ENCODE measurements at regions not wholly inside any gene's neighbourhood (a gene's known extent, or its start where the extent isn't known, plus 50 kb on each side); places are given as distances from the start of the nearest gene placed in this dataset.
"Not testable (repeated sequence)": the region's sequence is repeated elsewhere in the genome, so short reads cannot be mapped to it uniquely, and the experiment has no call there.

- Histone ChIP-seq H3K9me3 (ENCODE audit: control insufficient read depth in 2 of 2, insufficient read depth in 1 of 2, low read length in 1 of 2) (no peaks in the 10 kb centered on the region), H3K36me3 (ENCODE audit: control insufficient read depth in 2 of 2, insufficient read depth in 2 of 2, low read length in 1 of 2) (no peaks in the 10 kb centered on the region), H3K4me3 (ENCODE audit: low read length in 2 of 2) (no peak overlapping the region), H3K27ac (ENCODE audit: low read depth in 1 of 2, low read length in 1 of 2) (no peak overlapping the region), H3K4me1 (ENCODE audit: control insufficient read depth in 2 of 2, insufficient read depth in 2 of 2, low read length in 2 of 2) (no peaks in the 10 kb centered on the region), H3K27me3 (ENCODE audit: control insufficient read depth in 2 of 2, insufficient read depth in 1 of 2, low read length in 1 of 2) (no peaks in the 10 kb centered on the region)
- no peak for DNase-seq (ENCODE audit: low read depth in 6 of 9, low spot score in 9 of 9)
- 85% methylated on average over 9 of the region's 9 CpGs for WGBS
These were observed 168.7 kb upstream of the MSX2 start for GRCh38 chr5:174555726-174556125.

GRCh38 chr5:174556756-174557155, 167.6 kb upstream of the MSX2 start:
- H3K36me3 ChIP-seq (ENCODE audit: control insufficient read depth in 2 of 2, insufficient read depth in 2 of 2, low read length in 1 of 2): no peaks in the 10 kb centered on the region
- no peak for DNase-seq (ENCODE audit: low read depth in 6 of 9, low spot score in 9 of 9)
- WGBS: 92% methylated on average over 3 of the region's 3 CpGs
- H3K4me3 ChIP-seq (ENCODE audit: low read length in 2 of 2): no peak overlapping the region
- H3K27ac ChIP-seq (ENCODE audit: low read depth in 1 of 2, low read length in 1 of 2): no peak overlapping the region
- no peaks in the 10 kb centered on the region for H3K4me1 ChIP-seq (ENCODE audit: control insufficient read depth in 2 of 2, insufficient read depth in 2 of 2, low read length in 2 of 2)
- H3K9me3 ChIP-seq (ENCODE audit: control insufficient read depth in 2 of 2, insufficient read depth in 1 of 2, low read length in 1 of 2): no peaks in the 10 kb centered on the region
- H3K27me3 ChIP-seq (ENCODE audit: control insufficient read depth in 2 of 2, insufficient read depth in 1 of 2, low read length in 1 of 2): no peaks in the 10 kb centered on the region

- Histone ChIP-seq H3K4me3 (ENCODE audit: low read length in 2 of 2) (no peak overlapping the region), H3K27me3 (ENCODE audit: control insufficient read depth in 2 of 2, insufficient read depth in 1 of 2, low read length in 1 of 2) (no peaks in the 10 kb centered on the region), H3K27ac (ENCODE audit: low read depth in 1 of 2, low read length in 1 of 2) (no peak overlapping the region), H3K4me1 (ENCODE audit: control insufficient read depth in 2 of 2, insufficient read depth in 2 of 2, low read length in 2 of 2) (no peaks in the 10 kb centered on the region), H3K36me3 (ENCODE audit: control insufficient read depth in 2 of 2, insufficient read depth in 2 of 2, low read length in 1 of 2) (no peaks in the 10 kb centered on the region), H3K9me3 (ENCODE audit: control insufficient read depth in 2 of 2, insufficient read depth in 1 of 2, low read length in 1 of 2) (no peaks in the 10 kb centered on the region)
- no peak for DNase-seq (ENCODE audit: low read depth in 6 of 9, low spot score in 9 of 9)
- 90% methylated on average over 1 of the region's 1 CpG for WGBS
These were observed 166.2 kb upstream of the MSX2 start for GRCh38 chr5:174558190-174558589.

- Histone ChIP-seq H3K27me3 (ENCODE audit: control insufficient read depth in 2 of 2, insufficient read depth in 1 of 2, low read length in 1 of 2) (no peaks in the 10 kb centered on the region), H3K4me3 (ENCODE audit: low read length in 2 of 2) (no peak overlapping the region), H3K4me1 (ENCODE audit: control insufficient read depth in 2 of 2, insufficient read depth in 2 of 2, low read length in 2 of 2) (no peaks in the 10 kb centered on the region), H3K9me3 (ENCODE audit: control insufficient read depth in 2 of 2, insufficient read depth in 1 of 2, low read length in 1 of 2) (no peaks in the 10 kb centered on the region), H3K27ac (ENCODE audit: low read depth in 1 of 2, low read length in 1 of 2) (no peak overlapping the region), H3K36me3 (ENCODE audit: control insufficient read depth in 2 of 2, insufficient read depth in 2 of 2, low read length in 1 of 2) (no peaks in the 10 kb centered on the region)
- DNase-seq (ENCODE audit: low read depth in 6 of 9, low spot score in 9 of 9): no peak
- WGBS: 75% methylated on average over 3 of the region's 3 CpGs
These were observed 165.2 kb upstream of the MSX2 start for GRCh38 chr5:174559141-174559540.

- Histone ChIP-seq H3K27me3 (ENCODE audit: control insufficient read depth in 2 of 2, insufficient read depth in 1 of 2, low read length in 1 of 2) (no peaks in the 10 kb centered on the region), H3K36me3 (ENCODE audit: control insufficient read depth in 2 of 2, insufficient read depth in 2 of 2, low read length in 1 of 2) (no peaks in the 10 kb centered on the region), H3K4me3 (ENCODE audit: low read length in 2 of 2) (no peak overlapping the region), H3K27ac (ENCODE audit: low read depth in 1 of 2, low read length in 1 of 2) (no peak overlapping the region), H3K4me1 (ENCODE audit: control insufficient read depth in 2 of 2, insufficient read depth in 2 of 2, low read length in 2 of 2) (no peaks in the 10 kb centered on the region), H3K9me3 (ENCODE audit: control insufficient read depth in 2 of 2, insufficient read depth in 1 of 2, low read length in 1 of 2) (no peaks in the 10 kb centered on the region)
- DNase-seq (ENCODE audit: low read depth in 6 of 9, low spot score in 9 of 9): no peak
- 83% methylated on average over 5 of the region's 5 CpGs for WGBS
These were observed 164.8 kb upstream of the MSX2 start for GRCh38 chr5:174559566-174560090.

- no peaks in the 10 kb centered on the region for H3K9me3 ChIP-seq (ENCODE audit: control insufficient read depth in 2 of 2, insufficient read depth in 1 of 2, low read length in 1 of 2)
- H3K27ac ChIP-seq (ENCODE audit: low read depth in 1 of 2, low read length in 1 of 2): no peak overlapping the region
- no peaks in the 10 kb centered on the region for H3K36me3 ChIP-seq (ENCODE audit: control insufficient read depth in 2 of 2, insufficient read depth in 2 of 2, low read length in 1 of 2)
- no peak overlapping the region for H3K4me3 ChIP-seq (ENCODE audit: low read length in 2 of 2)
- no peaks in the 10 kb centered on the region for H3K27me3 ChIP-seq (ENCODE audit: control insufficient read depth in 2 of 2, insufficient read depth in 1 of 2, low read length in 1 of 2)
- 93% methylated on average over 3 of the region's 3 CpGs for WGBS
- H3K4me1 ChIP-seq (ENCODE audit: control insufficient read depth in 2 of 2, insufficient read depth in 2 of 2, low read length in 2 of 2): no peaks in the 10 kb centered on the region
- DNase-seq (ENCODE audit: low read depth in 6 of 9, low spot score in 9 of 9): no peak
These were observed 163.5 kb upstream of the MSX2 start for GRCh38 chr5:174560861-174561260.

GRCh38 chr5:174563040-174563439, 161.3 kb upstream of the MSX2 start:
- not testable (repeated sequence) for DNase-seq (ENCODE audit: low read depth in 6 of 9, low spot score in 9 of 9); H3K9me3 ChIP-seq (ENCODE audit: control insufficient read depth in 2 of 2, insufficient read depth in 1 of 2, low read length in 1 of 2); H3K27ac ChIP-seq (ENCODE audit: low read depth in 1 of 2, low read length in 1 of 2); H3K27me3 ChIP-seq (ENCODE audit: control insufficient read depth in 2 of 2, insufficient read depth in 1 of 2, low read length in 1 of 2); H3K36me3 ChIP-seq (ENCODE audit: control insufficient read depth in 2 of 2, insufficient read depth in 2 of 2, low read length in 1 of 2); H3K4me3 ChIP-seq (ENCODE audit: low read length in 2 of 2); H3K4me1 ChIP-seq (ENCODE audit: control insufficient read depth in 2 of 2, insufficient read depth in 2 of 2, low read length in 2 of 2)
- WGBS: 91% methylated on average over 6 of the region's 6 CpGs

- 64% methylated on average over 9 of the region's 9 CpGs for WGBS
- no peak for DNase-seq (ENCODE audit: low read depth in 6 of 9, low spot score in 9 of 9)
- Histone ChIP-seq H3K9me3 (ENCODE audit: control insufficient read depth in 2 of 2, insufficient read depth in 1 of 2, low read length in 1 of 2) (no peaks in the 10 kb centered on the region), H3K27me3 (ENCODE audit: control insufficient read depth in 2 of 2, insufficient read depth in 1 of 2, low read length in 1 of 2) (no peaks in the 10 kb centered on the region), H3K4me1 (ENCODE audit: control insufficient read depth in 2 of 2, insufficient read depth in 2 of 2, low read length in 2 of 2) (no peaks in the 10 kb centered on the region), H3K27ac (ENCODE audit: low read depth in 1 of 2, low read length in 1 of 2) (no peak overlapping the region), H3K4me3 (ENCODE audit: low read length in 2 of 2) (no peak overlapping the region), H3K36me3 (ENCODE audit: control insufficient read depth in 2 of 2, insufficient read depth in 2 of 2, low read length in 1 of 2) (no peaks in the 10 kb centered on the region)
These were observed 160.5 kb upstream of the MSX2 start for GRCh38 chr5:174563899-174564298.

- Histone ChIP-seq H3K27ac (ENCODE audit: low read depth in 1 of 2, low read length in 1 of 2) (no peak overlapping the region), H3K4me1 (ENCODE audit: control insufficient read depth in 2 of 2, insufficient read depth in 2 of 2, low read length in 2 of 2) (no peaks in the 10 kb centered on the region), H3K9me3 (ENCODE audit: control insufficient read depth in 2 of 2, insufficient read depth in 1 of 2, low read length in 1 of 2) (no peaks in the 10 kb centered on the region), H3K27me3 (ENCODE audit: control insufficient read depth in 2 of 2, insufficient read depth in 1 of 2, low read length in 1 of 2) (no peaks in the 10 kb centered on the region), H3K36me3 (ENCODE audit: control insufficient read depth in 2 of 2, insufficient read depth in 2 of 2, low read length in 1 of 2) (no peaks in the 10 kb centered on the region), H3K4me3 (ENCODE audit: low read length in 2 of 2) (no peak overlapping the region)
- 92% methylated on average over 7 of the region's 7 CpGs for WGBS
- DNase-seq (ENCODE audit: low read depth in 6 of 9, low spot score in 9 of 9): no peak
These were observed 156.8 kb upstream of the MSX2 start for GRCh38 chr5:174567506-174568141.

All from thymus (tissue), 11 donors.